NCI-H446 treated with DMSO at 0.1 percent for 48 hours (cell line): ENCODE measurements at regions not wholly inside any gene's neighbourhood (a gene's known extent, or its start where the extent isn't known, plus 50 kb on each side); places are given as distances from the start of the nearest gene placed in this dataset.
"Not testable (repeated sequence)": the region's sequence is repeated elsewhere in the genome, so short reads cannot be mapped to it uniquely, and the experiment has no call there.

Experiments
- DNase-seq: peaks from one replicate; lab custom pipeline; 2025; lab: John Stamatoyannopoulos, UW

DNA sequence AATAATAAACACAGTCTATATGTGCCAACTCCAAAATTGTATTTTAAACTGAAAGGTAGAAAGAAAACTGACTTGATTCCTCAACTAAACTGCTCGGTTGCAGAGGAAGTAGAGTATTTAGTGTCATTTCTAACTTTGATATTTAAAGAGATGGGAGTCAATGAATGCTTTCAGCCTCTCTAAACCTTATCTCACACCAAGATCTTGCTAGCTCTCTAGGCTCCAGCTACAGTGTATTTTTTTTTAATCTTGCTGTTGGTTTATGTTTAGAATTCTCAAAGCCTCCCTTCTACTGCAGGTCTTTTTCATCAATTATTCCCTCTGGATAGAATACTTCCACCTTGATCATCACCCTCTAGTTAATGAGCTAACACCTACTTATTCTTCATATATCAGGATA is 419.4 kb upstream of the ZNF462 start:
- DNase-seq: no peak

- DNase-seq: no peak
Measured at GRCh38 chr9:106445107-106445506, 417.9 kb upstream of the ZNF462 start.

- no peak for DNase-seq
Measured at GRCh38 chr9:106449336-106449927, 413.5 kb upstream of the ZNF462 start.

GRCh38 chr9:106450549-106450948 is 412.4 kb upstream of the ZNF462 start:
- DNase-seq: no peak

- no peak for DNase-seq
Measured at GRCh38 chr9:106451223-106451622, 411.7 kb upstream of the ZNF462 start.

GRCh38 chr9:106456581-106456980 is 406.4 kb upstream of the ZNF462 start:
- DNase-seq: no peak

DNA sequence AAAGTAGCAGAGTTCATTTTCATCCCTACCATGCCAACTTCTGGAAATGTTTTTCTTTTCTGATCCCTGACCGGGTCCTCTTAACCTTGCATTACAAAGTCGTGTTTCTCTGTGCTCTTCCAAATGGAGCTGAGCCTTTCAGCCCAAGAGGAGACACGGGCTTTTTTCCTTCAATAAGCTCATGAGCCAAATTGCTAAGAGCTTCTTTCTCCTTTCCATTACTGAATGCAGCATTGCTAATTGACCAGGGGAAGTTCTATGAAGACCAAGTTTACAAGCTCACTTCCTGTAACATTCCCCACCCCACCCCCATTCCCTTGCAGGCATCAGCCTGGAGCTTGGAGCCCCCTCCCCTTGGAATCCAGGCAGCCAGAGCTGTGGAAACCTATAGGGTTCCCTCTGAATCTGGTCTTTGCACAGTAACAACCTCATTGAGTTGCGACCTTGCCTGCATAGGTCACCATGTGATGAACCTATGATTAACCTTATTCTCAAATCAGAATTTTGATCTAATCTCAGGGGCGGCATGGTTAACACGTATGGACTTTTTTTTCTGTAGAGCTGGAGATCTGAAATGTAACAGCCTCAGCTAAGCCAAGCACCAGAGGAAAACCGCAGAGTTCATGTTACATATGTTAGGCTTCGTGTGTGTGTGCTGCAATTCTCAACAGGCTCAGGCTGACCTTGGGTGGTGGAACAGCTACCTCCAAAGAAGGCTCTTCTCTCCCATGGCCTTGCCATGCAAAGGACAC is 395.7 kb upstream of the ZNF462 start:
- no peak for DNase-seq

DNA sequence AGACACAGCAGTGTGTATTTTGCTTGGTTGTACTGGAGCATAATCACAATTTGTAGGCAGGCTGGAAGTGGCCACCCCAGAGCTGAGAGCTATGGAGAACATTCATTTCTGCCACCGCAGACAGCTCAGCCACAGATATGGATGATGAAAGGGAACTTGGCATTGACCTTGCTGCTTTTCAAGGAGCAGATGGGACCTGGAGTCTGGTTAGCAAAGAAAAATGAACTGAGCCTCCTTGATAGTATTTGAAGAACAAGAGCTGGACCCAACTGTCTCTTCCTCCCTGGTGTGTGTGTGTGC is 395.2 kb upstream of the ZNF462 start:
- DNase-seq: no peak

GRCh38 chr9:106468431-106468830 is 394.5 kb upstream of the ZNF462 start:
- DNase-seq: no peak

GRCh38 chr9:106478312-106478711 is 384.7 kb upstream of the ZNF462 start:
- DNase-seq: no peak

- DNase-seq: no peak
Measured at GRCh38 chr9:106478727-106479126, 384.2 kb upstream of the ZNF462 start.

- no peak for DNase-seq
Measured at GRCh38 chr9:106479679-106480078, 383.3 kb upstream of the ZNF462 start.

DNA sequence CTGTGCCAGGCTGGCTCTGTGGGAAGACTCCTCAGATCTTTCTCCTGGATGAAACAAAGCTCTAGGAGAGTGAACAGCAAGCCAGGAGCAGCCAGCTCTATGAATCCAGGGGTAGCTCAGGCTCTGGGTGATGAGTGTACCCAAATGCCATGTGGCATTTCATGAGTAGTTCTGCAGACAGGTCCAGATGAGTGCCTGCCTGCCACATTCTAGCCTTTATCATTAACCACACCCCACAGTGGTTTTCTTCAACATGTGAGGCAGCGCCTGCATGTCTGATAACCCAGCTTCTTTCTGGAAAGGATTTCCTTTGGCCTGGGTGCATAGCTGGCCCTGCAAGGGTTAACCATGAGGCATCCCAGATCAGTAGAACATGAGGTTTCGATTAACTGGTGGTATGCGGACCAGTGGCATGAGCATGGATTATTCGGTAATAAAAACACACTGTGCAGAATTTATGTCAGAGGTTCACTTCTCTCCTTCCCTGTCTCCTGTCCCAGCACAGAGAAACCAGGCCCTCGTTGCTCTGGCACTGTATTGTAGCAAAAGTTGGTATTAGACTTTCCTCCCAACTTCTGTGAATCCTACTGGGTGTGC is 381.9 kb upstream of the ZNF462 start:
- DNase-seq: no peak

GRCh38 chr9:106482733-106483132 is 380.2 kb upstream of the ZNF462 start:
- no peak for DNase-seq

GRCh38 chr9:106486685-106487084 is 376.3 kb upstream of the ZNF462 start:
- DNase-seq: no peak

DNA sequence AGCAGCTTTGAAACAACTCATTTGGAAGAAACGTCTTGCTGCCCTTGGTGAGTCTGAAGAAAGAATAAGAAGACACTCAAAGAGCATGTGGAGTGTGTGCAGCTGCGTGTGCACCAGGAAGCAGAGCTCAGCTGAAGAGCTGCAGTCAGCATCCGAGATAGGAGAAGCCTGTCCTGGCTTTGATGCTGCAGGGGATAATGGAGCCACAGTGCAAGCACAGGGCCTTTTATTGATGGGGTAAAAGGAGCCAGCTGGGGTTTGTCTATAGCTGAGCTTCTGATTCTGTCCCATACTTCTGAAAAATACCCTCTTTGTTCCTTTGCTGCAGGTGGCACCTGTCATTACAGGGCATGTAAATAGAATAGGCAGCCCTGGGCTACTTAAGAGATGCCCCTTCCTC is 375.7 kb upstream of the ZNF462 start:
- DNase-seq: no peak

- not testable (repeated sequence) for DNase-seq
Measured at GRCh38 chr9:106492126-106492525, 370.8 kb upstream of the ZNF462 start.

DNA sequence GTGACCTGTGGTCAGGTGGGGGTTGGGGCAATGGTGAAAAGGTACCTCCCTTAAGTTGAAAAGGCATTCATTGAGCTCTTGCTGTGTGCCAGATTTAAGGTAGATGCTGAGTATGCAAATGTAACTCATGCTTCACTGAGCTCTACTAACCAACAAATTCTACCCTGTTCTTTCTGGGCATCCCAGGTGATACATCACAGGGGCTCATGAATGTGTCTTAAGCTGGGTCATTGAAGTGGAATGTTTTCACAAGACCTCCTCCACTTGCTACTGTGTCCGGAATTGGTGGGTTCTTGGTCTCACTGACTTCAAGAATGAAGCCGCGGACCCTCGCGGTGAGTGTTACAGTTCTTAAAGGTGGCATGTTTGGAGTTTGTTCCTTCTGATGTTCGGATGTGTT is 362.8 kb upstream of the ZNF462 start:
- DNase-seq: no peak

DNA sequence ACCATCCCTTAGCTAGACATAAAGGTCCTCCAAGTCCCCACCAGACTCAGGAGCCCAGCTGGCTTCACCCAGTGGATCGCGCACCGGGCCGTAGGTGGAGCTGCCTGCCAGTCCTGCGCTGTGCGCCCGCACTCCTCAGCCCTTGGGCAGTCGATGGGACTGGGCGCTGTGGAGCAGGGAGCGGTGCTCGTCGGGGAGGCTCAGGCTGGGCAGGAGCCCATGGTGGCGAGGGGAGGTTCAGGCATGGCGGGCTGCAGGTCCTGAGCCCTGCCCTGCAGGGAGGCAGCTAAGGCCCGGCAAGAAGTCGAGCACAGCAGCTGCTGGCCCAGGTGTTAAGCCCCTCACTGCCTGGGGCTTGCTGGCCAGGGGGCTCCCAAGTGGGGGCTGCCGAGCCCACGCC is 361.8 kb upstream of the ZNF462 start:
- not testable (repeated sequence) for DNase-seq

- DNase-seq: no peak
Measured at GRCh38 chr9:106502930-106503329, 360.0 kb upstream of the ZNF462 start.

- no peak for DNase-seq
Measured at GRCh38 chr9:106503759-106504158, 359.2 kb upstream of the ZNF462 start.

DNA sequence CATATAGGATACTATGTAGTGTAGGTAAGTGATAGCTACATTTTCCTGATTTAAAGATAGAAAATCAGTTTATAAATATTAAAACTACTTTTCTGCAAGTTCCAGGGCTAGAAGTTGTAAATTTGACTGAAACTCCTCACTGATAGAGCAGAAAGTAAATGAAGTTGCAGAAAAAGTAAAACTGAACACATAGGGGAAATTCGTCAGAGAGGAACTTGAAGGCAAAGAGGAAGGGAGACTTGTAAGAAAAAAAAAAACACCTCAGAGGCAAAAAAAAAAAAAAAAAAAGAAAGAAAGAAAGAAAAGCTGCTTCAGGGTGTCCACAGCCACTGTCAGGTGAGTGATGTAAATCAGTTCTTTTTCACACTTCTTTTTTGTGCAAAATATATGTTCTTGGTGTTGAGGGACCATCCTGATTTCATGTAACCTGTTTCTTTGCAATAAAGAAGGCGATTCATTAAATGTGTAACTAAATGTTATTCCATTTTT is 336.2 kb upstream of the ZNF462 start:
- DNase-seq: no peak

GRCh38 chr9:106528158-106528557 is 334.8 kb upstream of the ZNF462 start:
- no peak for DNase-seq

DNA sequence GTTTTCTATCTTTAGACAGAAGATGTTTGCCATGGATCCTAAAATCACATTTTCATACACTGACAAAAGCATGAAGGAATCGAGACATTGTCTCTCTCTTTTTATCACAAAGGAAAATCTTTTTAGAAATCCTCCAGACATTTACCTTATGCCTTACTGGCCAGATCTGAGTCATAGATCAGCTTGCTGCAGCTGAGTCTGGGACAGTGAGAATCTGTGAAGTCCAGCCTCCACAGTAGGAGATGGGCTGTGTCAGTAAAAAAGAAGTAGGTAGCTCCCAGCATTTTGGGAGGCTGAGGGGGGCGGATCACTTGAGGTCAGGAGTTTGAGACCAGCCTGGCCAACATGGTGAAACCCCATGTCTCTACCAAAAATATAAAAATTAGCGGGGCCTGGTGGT is 333.4 kb upstream of the ZNF462 start:
- DNase-seq: no peak
